HUES48 (cell line): ENCODE measurements at regions not wholly inside any gene's neighbourhood (a gene's known extent, or its start where the extent isn't known, plus 50 kb on each side); places are given as distances from the start of the nearest gene placed in this dataset.

ENCODE experiments used
- H3K27ac ChIP-seq: one replicate; pipeline ENCODE4 v1.7.0; 2013; ENCODE audit warnings: low read depth, low read length, inconsistent platforms
- H3K27me3 ChIP-seq: 2 replicates; pipeline ENCODE4 v1.6.1; 2013; ENCODE audit warnings: mild to moderate bottlenecking, low read length; ENCODE audit not compliant: control insufficient read depth, insufficient read depth
- H3K36me3 ChIP-seq: 2 replicates; pipeline ENCODE4 v1.6.1; 2013; ENCODE audit warnings: low read length; ENCODE audit not compliant: control insufficient read depth, insufficient read depth
- H3K4me1 ChIP-seq: 2 replicates; pipeline ENCODE4 v1.6.1; 2013; ENCODE audit warnings: mild to moderate bottlenecking, low read length; ENCODE audit not compliant: control insufficient read depth, insufficient read depth
- H3K4me3 ChIP-seq: 2 replicates; pipeline ENCODE4 v1.5.1; 2013; ENCODE audit warnings: mild to moderate bottlenecking, low read depth, low read length
- H3K9ac ChIP-seq: 2 replicates; pipeline ENCODE4 v1.6.1; 2013; ENCODE audit warnings: mild to moderate bottlenecking, low read depth, low read length, moderate library complexity
- H3K9me3 ChIP-seq: 2 replicates; pipeline ENCODE4 v1.6.1; 2013; ENCODE audit warnings: low read length; ENCODE audit not compliant: control insufficient read depth, insufficient read depth

DNA sequence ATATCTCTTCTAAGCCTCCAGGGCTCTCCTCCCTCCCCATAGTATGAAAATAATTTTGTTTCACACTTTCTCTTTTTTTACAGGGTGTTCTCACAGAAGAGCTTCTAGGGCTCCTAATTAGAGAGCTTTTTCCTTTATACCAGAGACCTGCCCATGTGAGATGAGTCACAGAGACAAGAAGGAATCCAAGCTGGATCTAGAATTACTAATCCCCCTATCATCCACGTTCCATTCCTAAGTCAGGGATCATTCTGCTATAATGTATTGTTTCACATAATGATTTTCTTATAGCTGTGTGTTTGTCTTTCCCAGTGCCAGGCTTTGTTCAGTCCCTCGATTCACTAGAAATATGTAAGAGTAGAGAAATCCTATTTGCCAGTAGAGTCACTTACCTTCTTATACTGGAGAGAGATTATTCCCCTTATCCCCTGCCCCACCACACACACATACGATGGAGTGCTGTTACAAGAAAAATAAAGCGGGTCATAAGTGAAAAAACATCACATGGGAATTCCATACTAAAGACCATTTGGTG, 778.3 kb upstream of the LRRC4C start:
- Histone ChIP-seq H3K9me3 (no peaks in the 10 kb centered on the region), H3K4me3 (no peak overlapping the region), H3K27ac (no peak overlapping the region), H3K27me3 (no peaks in the 10 kb centered on the region), H3K4me1 (peaks cover 30% of the 10 kb centered on the region), H3K36me3 (no peaks in the 10 kb centered on the region), H3K9ac (no peak overlapping the region)

DNA sequence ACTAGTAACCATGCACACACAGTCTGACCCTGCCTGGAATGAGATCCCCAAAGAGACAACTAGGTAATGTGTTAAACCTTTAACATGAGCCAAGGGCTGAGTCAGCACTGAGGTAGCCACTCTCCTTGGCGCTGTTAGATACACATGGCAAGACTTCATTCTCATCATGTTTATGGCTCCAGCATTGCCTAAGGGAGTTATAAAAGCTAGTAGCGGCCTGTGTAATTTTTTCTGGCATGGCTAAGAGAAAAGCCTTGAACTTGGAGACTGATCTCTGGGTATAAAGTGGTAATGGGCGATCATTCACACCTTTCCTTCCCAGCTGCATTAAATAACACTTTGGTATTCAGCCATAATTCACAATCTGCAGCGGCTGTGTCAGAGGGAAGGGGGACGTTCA, 779.7 kb upstream of the LRRC4C start:
- Histone ChIP-seq H3K4me1 (peaks cover 30% of the 10 kb centered on the region), H3K36me3 (no peaks in the 10 kb centered on the region), H3K9ac (no peak overlapping the region), H3K4me3 (no peak overlapping the region), H3K9me3 (no peaks in the 10 kb centered on the region), H3K27ac (no peak overlapping the region), H3K27me3 (no peaks in the 10 kb centered on the region)

DNA sequence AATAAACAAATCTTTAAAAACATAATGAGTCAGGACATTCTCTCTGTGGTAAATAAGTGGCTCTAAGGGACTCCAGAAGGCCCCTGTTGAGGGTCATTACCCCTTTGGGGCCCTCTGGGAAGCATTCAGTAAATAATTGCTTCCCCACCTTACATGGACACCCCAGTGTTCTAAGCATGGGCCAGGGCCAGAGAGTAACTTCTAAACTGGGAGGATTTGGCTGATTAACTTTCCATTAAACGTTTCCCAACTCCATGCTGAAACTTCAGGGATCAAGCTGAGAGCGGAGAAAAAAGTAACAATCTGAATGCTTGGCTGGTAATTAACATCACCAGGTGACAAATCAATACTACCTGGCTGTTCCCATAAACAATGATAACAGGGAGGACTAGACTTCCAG, 783.9 kb upstream of the LRRC4C start:
- H3K27me3 ChIP-seq: no peaks in the 10 kb centered on the region

DNA sequence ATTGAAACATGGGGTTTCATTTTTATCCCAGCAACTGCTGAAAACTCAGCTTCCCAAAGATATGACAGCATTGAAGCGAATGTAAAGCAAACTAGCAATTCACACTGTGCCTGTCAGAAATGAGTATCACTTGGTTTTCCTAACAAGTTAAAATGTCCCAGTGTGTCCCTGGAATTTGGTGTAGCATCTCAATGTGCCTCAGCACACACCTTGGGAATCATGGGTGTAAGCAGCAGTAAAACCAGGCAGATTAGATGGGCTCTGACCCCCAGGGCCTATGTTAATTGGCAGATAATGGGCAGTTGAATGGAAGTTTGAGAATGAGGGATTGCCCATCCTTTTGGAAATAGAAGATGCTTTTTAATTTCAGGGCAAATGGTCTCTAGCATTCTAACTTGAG, 784.9 kb upstream of the LRRC4C start:
- Histone ChIP-seq H3K9me3 (no peaks in the 10 kb centered on the region), H3K9ac (no peak overlapping the region), H3K27ac (no peak overlapping the region), H3K4me1 (peaks cover 24% of the 10 kb centered on the region), H3K36me3 (no peaks in the 10 kb centered on the region), H3K4me3 (no peak overlapping the region), H3K27me3 (no peaks in the 10 kb centered on the region)

More for the DNA sequence above, 783.9 kb upstream of the LRRC4C start:
- no peak overlapping the region for H3K9ac ChIP-seq
- H3K4me3 ChIP-seq: no peak overlapping the region
- peaks cover 24% of the 10 kb centered on the region for H3K4me1 ChIP-seq
- H3K36me3 ChIP-seq: no peaks in the 10 kb centered on the region
- no peaks in the 10 kb centered on the region for H3K9me3 ChIP-seq
- peak overlapping the region; percentile 7 for H3K27ac ChIP-seq

DNA sequence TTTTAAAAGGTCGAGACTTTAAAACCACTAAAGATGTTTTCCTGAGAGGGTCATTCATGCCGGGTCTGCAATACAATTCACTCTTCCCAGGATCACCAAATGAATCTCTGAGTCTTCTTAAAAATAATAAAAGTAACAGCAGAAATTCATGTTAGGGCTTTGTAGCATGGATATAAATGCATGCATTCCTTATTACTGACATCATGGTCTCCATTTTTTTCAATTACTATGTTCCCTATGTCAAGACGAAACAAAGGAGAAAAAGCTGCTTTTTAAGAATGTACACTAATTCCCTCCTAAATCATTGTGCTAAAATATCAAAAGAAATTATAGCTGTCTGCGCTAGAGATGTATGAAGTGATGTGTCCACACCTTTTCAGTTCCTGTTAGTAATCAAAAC, 789.9 kb upstream of the LRRC4C start:
- no peak overlapping the region for H3K4me3 ChIP-seq
- no peak overlapping the region for H3K9ac ChIP-seq
- H3K27ac ChIP-seq: no peak overlapping the region
- H3K4me1 ChIP-seq: peaks cover 6% of the 10 kb centered on the region
- H3K36me3 ChIP-seq: no peaks in the 10 kb centered on the region
- H3K9me3 ChIP-seq: 0 out of 2 replicates have a peak, but pooled peaks cover 4% of the 10 kb centered on the region
- H3K27me3 ChIP-seq: no peaks in the 10 kb centered on the region

DNA sequence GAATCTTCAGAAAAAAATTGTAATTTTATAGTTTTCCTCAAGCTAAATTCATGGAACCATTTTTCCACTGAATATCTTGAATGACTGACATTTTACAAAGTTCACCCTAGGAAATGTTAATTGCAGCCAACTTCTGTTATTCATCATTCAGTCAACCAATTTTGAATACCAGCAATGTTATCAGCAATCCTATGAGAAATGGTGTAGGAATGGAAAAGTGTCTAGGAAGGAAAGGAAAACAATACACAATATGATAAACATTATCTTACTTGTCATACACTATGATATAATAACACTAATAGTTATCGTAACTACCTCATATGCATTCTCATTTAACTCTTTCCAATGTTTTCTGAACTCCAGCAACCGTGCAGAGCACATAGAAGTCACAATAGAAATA, 790.5 kb upstream of the LRRC4C start:
- Histone ChIP-seq H3K9ac (no peak overlapping the region), H3K27me3 (no peaks in the 10 kb centered on the region), H3K4me3 (no peak overlapping the region), H3K9me3 (0 out of 2 replicates have a peak, but pooled peaks cover 4% of the 10 kb centered on the region), H3K27ac (no peak overlapping the region), H3K36me3 (no peaks in the 10 kb centered on the region), H3K4me1 (peaks cover under 1% of the 10 kb centered on the region)

DNA sequence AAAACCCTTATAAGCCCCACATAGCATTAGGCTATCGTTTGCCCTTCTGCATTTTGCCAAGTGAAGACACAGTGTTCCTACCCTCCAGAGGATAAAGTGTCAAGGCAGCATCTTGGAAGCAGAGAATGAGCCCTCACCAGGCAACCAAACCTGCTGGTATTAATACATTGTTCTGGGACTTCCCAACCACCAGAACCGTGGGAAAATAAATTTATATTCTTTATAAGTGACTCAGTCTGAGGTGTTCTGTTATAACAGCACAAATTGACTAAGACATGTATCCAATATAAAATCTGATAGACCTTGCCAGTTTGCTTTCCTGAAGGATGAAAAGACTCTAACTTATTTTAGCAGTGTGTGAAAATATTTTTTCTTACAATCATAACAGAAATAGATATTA, 792.5 kb upstream of the LRRC4C start:
- H3K4me3 ChIP-seq: no peak overlapping the region
- H3K9me3 ChIP-seq: 0 out of 2 replicates have a peak, but pooled peaks cover 4% of the 10 kb centered on the region
- H3K27me3 ChIP-seq: no peaks in the 10 kb centered on the region
- no peaks in the 10 kb centered on the region for H3K36me3 ChIP-seq
- no peak overlapping the region for H3K9ac ChIP-seq
- H3K4me1 ChIP-seq: no peaks in the 10 kb centered on the region
- no peak overlapping the region for H3K27ac ChIP-seq

DNA sequence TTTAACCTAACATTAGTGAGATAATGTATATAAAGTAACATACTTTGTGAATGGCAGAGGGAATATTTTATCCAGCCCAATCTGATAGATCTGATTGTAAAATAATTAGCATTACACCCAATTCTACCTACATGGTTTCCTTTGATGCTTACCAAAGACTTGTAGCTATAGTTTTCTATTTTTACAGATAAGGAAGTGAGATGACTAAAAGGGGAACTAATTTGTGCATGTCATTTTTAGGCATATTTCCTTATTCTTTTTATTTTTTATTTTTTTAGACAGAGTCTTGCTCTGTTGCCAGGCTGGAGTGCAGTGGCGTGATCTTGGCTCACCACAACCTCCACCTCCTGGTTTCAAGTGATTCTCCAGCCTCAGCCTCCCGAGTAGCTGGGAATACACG, 793.7 kb upstream of the LRRC4C start:
- H3K4me3 ChIP-seq: no peak overlapping the region
- H3K9me3 ChIP-seq: 0 out of 2 replicates have a peak, but pooled peaks cover 4% of the 10 kb centered on the region
- no peak overlapping the region for H3K27ac ChIP-seq
- no peaks in the 10 kb centered on the region for H3K36me3 ChIP-seq
- H3K4me1 ChIP-seq: no peaks in the 10 kb centered on the region
- no peaks in the 10 kb centered on the region for H3K27me3 ChIP-seq
- no peak overlapping the region for H3K9ac ChIP-seq

DNA sequence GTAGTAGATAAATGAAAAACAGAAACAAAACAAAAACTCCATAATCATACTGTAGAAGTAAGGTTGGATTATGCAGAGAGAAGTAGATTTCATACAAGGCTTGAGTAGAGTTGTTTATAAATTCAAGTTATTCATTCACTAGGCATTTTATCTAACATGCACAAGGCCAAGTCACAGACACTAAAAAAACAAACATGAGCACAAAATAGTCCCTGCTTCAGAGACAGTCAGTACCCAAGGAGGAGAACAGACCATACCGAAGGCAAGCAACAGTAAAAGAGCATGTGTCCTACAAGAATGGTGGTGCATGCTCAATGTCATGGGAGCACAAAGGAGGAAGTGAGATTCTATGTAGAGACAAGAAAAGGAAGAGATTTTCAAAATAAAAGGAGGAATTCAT, 796.5 kb upstream of the LRRC4C start:
- Histone ChIP-seq H3K4me3 (no peak overlapping the region), H3K4me1 (no peaks in the 10 kb centered on the region), H3K27ac (no peak overlapping the region), H3K9ac (no peak overlapping the region), H3K9me3 (0 out of 2 replicates have a peak, but pooled peaks cover 4% of the 10 kb centered on the region), H3K27me3 (no peaks in the 10 kb centered on the region), H3K36me3 (no peaks in the 10 kb centered on the region)

DNA sequence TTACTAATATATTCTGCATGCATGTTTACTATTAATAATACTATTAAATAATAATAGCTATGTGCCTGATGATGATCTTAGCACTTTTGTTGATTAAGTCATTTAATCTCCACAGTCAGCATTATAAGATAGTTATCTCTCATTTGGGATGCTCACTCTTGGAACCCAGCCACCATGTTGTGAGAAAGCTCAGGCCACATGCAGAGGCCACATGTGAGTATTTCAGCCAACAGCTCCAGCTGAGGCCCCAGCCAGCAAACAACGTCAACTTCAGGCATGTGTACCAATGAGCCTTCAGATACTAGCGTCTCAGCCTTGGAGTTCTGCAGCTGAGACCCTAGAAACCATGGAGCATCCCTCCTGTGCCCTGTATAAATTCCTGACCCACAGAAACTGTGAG, 798.1 kb upstream of the LRRC4C start:
- no peak overlapping the region for H3K27ac ChIP-seq
- H3K36me3 ChIP-seq: no peaks in the 10 kb centered on the region
- H3K9ac ChIP-seq: no peak overlapping the region
- no peaks in the 10 kb centered on the region for H3K27me3 ChIP-seq
- 0 out of 2 replicates have a peak, but pooled peaks cover 4% of the 10 kb centered on the region for H3K9me3 ChIP-seq
- no peak overlapping the region for H3K4me3 ChIP-seq
- H3K4me1 ChIP-seq: no peaks in the 10 kb centered on the region

DNA sequence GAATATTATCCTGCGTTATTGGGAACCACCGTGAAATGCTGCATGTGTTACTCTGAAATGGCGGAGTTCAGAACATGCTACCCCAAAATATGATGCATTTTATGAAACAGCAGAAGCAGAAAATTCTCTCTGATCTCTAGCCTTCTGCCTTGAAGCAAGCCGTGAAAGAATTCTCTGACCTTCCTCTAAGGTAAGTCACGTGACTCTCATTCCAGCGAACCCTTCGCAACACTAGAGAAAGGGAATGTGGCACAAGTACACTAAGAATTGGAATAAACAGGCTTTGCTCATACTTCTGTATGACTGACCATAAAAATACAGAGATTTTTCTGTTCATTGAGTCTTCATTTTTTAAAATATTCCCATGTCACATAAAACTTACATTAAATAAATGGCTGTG, 805.6 kb upstream of the LRRC4C start:
- Histone ChIP-seq H3K36me3 (no peaks in the 10 kb centered on the region), H3K27ac (no peak overlapping the region), H3K9me3 (peaks cover 7% of the 10 kb centered on the region), H3K27me3 (no peaks in the 10 kb centered on the region), H3K4me1 (no peaks in the 10 kb centered on the region), H3K9ac (no peak overlapping the region), H3K4me3 (no peak overlapping the region)

DNA sequence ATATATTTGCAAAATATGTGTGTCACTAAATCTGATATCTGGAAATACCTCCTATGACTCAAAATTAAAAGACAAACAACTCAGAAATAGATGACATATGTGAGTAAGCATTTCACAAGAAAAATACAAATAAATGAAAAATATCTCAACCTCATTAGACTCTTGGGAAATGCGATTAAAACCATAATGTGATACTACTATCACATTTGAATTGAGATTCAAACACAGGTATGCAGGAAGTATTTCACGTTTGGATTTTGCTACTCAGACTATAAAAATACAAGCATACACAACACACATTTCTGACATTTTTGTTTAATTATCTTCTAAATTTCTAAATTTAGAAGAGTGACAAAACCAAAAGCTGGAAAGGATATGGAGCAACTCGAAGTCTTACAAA, 811.9 kb upstream of the LRRC4C start:
- peaks cover 18% of the 10 kb centered on the region for H3K9me3 ChIP-seq
- H3K27ac ChIP-seq: no peak overlapping the region

More for the DNA sequence above, 811.9 kb upstream of the LRRC4C start:
- no peaks in the 10 kb centered on the region for H3K4me1 ChIP-seq
- H3K9ac ChIP-seq: no peak overlapping the region
- H3K4me3 ChIP-seq: no peak overlapping the region
- H3K27me3 ChIP-seq: no peaks in the 10 kb centered on the region
- H3K36me3 ChIP-seq: no peaks in the 10 kb centered on the region
